ENCODE measurements at regions not wholly inside any gene's neighbourhood (a gene's known extent, or its start where the extent isn't known, plus 50 kb on each side); places are given as distances from the start of the nearest gene placed in this dataset.
"Not testable (repeated sequence)": the region's sequence is repeated elsewhere in the genome, so short reads cannot be mapped to it uniquely, and the experiment has no call there.

- H3K56ac ChIP-seq (replicated peaks; ENCODE audit: insufficient read length, low read depth, low read length); H2BK20ac ChIP-seq (ENCODE audit: low read length); H3K4ac ChIP-seq (replicated peaks; ENCODE audit: insufficient read length, low read depth, low read length); H3K36me3 ChIP-seq (ENCODE audit: control insufficient read depth in 2 of 4, insufficient read depth in 4 of 4, low read length in 3 of 4); H4K20me1 ChIP-seq (replicated peaks in 1 of 2; ENCODE audit: control insufficient read depth in 1 of 2, insufficient read depth in 2 of 2, low read length in 2 of 2); H2AK5ac ChIP-seq (ENCODE audit: low read depth, low read length); H3K23me2 ChIP-seq (ENCODE audit: low read depth, low read length); DNase-seq (ENCODE audit: low read depth in 1 of 2, low spot score in 2 of 2); H2BK5ac ChIP-seq (ENCODE audit: low read depth, low read length); H3K27me3 ChIP-seq (replicated peaks in 1 of 4; ENCODE audit: control insufficient read depth in 3 of 4, extremely low read depth in 1 of 4, insufficient read depth in 3 of 4, low read length in 3 of 4); H2BK12ac ChIP-seq (ENCODE audit: low read depth, low read length); H2AFZ ChIP-seq (ENCODE audit: low read length); H3K4me2 ChIP-seq (ENCODE audit: insufficient read depth in 1 of 2, low read depth in 2 of 2, low read length in 2 of 2); H4K5ac ChIP-seq (ENCODE audit: insufficient read length, low read depth, low read length); H2BK120ac ChIP-seq (replicated peaks; ENCODE audit: low read depth, low read length); CTCF ChIA-PET (ENCODE audit: partially characterized antibody); H2BK15ac ChIP-seq (ENCODE audit: low read length); H3K4me1 ChIP-seq (replicated peaks in 1 of 4; ENCODE audit: control insufficient read depth in 3 of 4, insufficient read depth in 4 of 4, low read length in 3 of 4); H3K9ac ChIP-seq (replicated peaks in 1 of 4; ENCODE audit: extremely low read depth in 1 of 4, low read depth in 3 of 4, low read length in 3 of 4); POLR2A ChIA-PET (ENCODE audit: partially characterized antibody); H3K79me2 ChIP-seq (ENCODE audit: control insufficient read depth in 1 of 2, insufficient read depth in 2 of 2, low read length in 2 of 2); H3K79me1 ChIP-seq (ENCODE audit: low read depth, low read length); H4K8ac ChIP-seq (ENCODE audit: extremely low read depth, insufficient read depth, low read length); H4K91ac ChIP-seq (replicated peaks; ENCODE audit: insufficient read length, low read length); H3K14ac ChIP-seq (ENCODE audit: insufficient read length); H3K4me3 ChIP-seq (ENCODE audit: extremely low read depth in 1 of 4, insufficient read depth in 2 of 4, low read depth in 3 of 4, low read length in 4 of 4); H3K9me3 ChIP-seq (ENCODE audit: insufficient read depth in 2 of 2, low read depth in 1 of 2, low read length in 1 of 2); FAIRE-seq; H3K27ac ChIP-seq (ENCODE audit: low read depth, low read length); H3K18ac ChIP-seq (ENCODE audit: extremely low read depth, low read length); H3K23ac ChIP-seq (ENCODE audit: insufficient read length): not testable (repeated sequence)
- 60% methylated on average over 2 of the region's 31 CpGs; no CpG with 5 or more reads in 1 of the 2 experiments for WGBS, 2 experiments (ENCODE audit: extremely low coverage in 1 of 2, insufficient coverage in 1 of 2, insufficient read length in 1 of 2, insufficient replicate concordance in 2 of 2, low coverage in 1 of 2, low lambda C conversion rate in 2 of 2, missing lambda C conversion rate in 1 of 2)
Observed at GRCh38 chr22:23448499-23449288, 131.4 kb downstream of the IGLL1 start.

Measured in H1 (cell line).